ENCODE measurements at regions not wholly inside any gene's neighbourhood (a gene's known extent, or its start where the extent isn't known, plus 50 kb on each side); places are given as distances from the start of the nearest gene placed in this dataset.

DNA sequence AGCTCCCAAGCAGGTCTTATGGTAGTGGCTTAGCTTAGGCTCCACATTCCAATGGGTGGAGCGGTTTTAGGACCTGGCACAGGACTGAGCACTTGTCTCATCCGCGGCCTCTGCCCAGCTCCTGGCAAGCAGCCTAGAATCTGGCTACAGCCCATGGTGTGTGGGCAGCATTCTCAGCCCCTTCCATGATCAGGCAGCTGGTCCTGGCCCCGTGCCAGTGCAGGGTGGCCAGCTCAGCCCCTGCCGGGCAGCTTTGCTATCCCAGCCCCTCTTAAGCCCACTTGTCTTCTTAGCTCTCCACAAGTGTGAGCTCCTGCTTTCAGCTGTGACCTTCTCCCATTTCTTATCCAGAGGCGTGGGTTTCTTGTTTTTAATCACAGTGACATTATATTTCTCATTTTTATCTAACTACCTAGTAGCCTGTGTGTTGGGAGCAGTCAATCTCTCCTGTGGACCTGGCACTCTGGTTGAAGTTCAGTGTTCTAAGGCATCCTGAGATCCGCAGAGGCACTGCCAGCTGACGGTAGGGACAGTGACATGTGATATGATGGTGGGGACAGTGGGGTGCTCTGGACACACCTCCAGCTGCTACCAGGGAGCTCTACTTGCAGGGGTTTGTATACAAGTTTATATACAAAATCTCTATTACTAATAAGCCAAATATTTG, 84.5 kb upstream of the PRNP start:
- Histone ChIP-seq H2BK120ac (ENCODE audit: low read depth, low read length, poor library complexity, severe bottlenecking) (no peak overlapping the region), H2AK5ac (ENCODE audit: insufficient read length, low read length) (no peak overlapping the region), H2BK20ac (ENCODE audit: low read depth, low read length, poor library complexity, severe bottlenecking) (no peak overlapping the region), H3K56ac (ENCODE audit: insufficient read length, low read depth, low read length) (no peak overlapping the region), H4K8ac (replicated peaks; ENCODE audit: insufficient read length, low read depth, low read length) (no peak overlapping the region), H4K20me1 (ENCODE audit: control insufficient read depth, insufficient read depth, insufficient read length) (no peaks in the 10 kb centered on the region), H3K27me3 (ENCODE audit: insufficient read depth, low read length) (no peaks in the 10 kb centered on the region; the same call in 1 of the 2 replicates), H4K5ac (ENCODE audit: insufficient read length, low read depth, low read length) (no peak overlapping the region), H2BK15ac (ENCODE audit: low read depth, low read length) (no peak overlapping the region), H3K9ac (ENCODE audit: extremely low read depth, insufficient read length, low read length) (no peak overlapping the region), H3K4me2 (ENCODE audit: insufficient read depth, insufficient read length, low read length) (no peak overlapping the region), H2BK5ac (ENCODE audit: insufficient read length, low read length) (no peak overlapping the region), H2BK12ac (ENCODE audit: insufficient read length, low read depth, low read length) (no peak overlapping the region), H3K4ac (ENCODE audit: low read depth, low read length) (no peak overlapping the region), H3K79me2 (ENCODE audit: insufficient read depth, low read length) (no peaks in the 10 kb centered on the region), H2AFZ (ENCODE audit: low read length) (no peak overlapping the region), H3K27ac (ENCODE audit: insufficient read length, low read depth, low read length) (no peak overlapping the region), H4K91ac (ENCODE audit: insufficient read length, low read depth, low read length) (no peak overlapping the region), H3K23me2 (ENCODE audit: insufficient read length, low read depth, low read length, poor library complexity, severe bottlenecking) (no peaks in the 10 kb centered on the region), H3K79me1 (ENCODE audit: insufficient read depth, low read depth, low read length, poor library complexity, severe bottlenecking) (no peaks in the 10 kb centered on the region), H3T11ph (ENCODE audit: low read length) (no peak overlapping the region), H3K14ac (ENCODE audit: insufficient read depth, low read length) (no peak overlapping the region), H3K23ac (ENCODE audit: insufficient read length, low read depth, low read length) (no peak overlapping the region), H3K9me3 (ENCODE audit: control insufficient read depth, low read depth, low read length) (no peaks in the 10 kb centered on the region), H3K18ac (ENCODE audit: insufficient read length, low read depth, low read length) (no peak overlapping the region), H3K4me1 (ENCODE audit: insufficient read depth, low read length) (no peaks in the 10 kb centered on the region)
- H3K36me3 Mint-ChIP-seq (ENCODE audit: insufficient read depth in 1 of 3, low read depth in 3 of 3), result no peaks in the 10 kb centered on the region
- peaks cover 11% of the 10 kb centered on the region for H3K27me3 Mint-ChIP-seq (ENCODE audit: low read depth)
- no peaks in the 10 kb centered on the region for H3K9me3 Mint-ChIP-seq
- no peaks in the 10 kb centered on the region for H3K4me1 Mint-ChIP-seq
- no peak overlapping the region for H3K27ac Mint-ChIP-seq
- H3K4me3 Mint-ChIP-seq, result no peak overlapping the region
- TF ChIP-seq, protein P1, sequence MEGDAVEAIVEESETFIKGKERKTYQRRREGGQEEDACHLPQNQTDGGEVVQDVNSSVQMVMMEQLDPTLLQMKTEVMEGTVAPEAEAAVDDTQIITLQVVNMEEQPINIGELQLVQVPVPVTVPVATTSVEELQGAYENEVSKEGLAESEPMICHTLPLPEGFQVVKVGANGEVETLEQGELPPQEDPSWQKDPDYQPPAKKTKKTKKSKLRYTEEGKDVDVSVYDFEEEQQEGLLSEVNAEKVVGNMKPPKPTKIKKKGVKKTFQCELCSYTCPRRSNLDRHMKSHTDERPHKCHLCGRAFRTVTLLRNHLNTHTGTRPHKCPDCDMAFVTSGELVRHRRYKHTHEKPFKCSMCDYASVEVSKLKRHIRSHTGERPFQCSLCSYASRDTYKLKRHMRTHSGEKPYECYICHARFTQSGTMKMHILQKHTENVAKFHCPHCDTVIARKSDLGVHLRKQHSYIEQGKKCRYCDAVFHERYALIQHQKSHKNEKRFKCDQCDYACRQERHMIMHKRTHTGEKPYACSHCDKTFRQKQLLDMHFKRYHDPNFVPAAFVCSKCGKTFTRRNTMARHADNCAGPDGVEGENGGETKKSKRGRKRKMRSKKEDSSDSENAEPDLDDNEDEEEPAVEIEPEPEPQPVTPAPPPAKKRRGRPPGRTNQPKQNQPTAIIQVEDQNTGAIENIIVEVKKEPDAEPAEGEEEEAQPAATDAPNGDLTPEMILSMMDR (conservative IDR thresholded peaks at IDR 0.05), result no peak
- WGBS (ENCODE audit: extremely low coverage, insufficient read length, low lambda C conversion rate), result no CpG with 5 or more reads among the region's 8 CpGs
- no peak for DNase-seq

Measured in H9 (cell line).